Epithelial cell of esophagus (primary cell): ENCODE measurements at regions not wholly inside any gene's neighbourhood (a gene's known extent, or its start where the extent isn't known, plus 50 kb on each side); places are given as distances from the start of the nearest gene placed in this dataset.

Experiments used
- DNase-seq: peaks from one replicate; pipeline ENCODE4 v3.0.0; 2010; ENCODE audit warnings: low read depth
- H3K4me3 ChIP-seq: 2 replicates; pipeline ENCODE4 v1.5.1; 2011; ENCODE audit warnings: mild to moderate bottlenecking, low read length, control low read depth
- TF ChIP-seq, protein P1 (sequence below): IDR thresholded peaks from 2 replicates; pipeline ENCODE4 v1.5.1; 2011; ENCODE audit warnings: low read depth, mild to moderate bottlenecking, low read length, control low read depth, inconsistent platforms; ENCODE audit not compliant: insufficient read depth; ENCODE audit errors: missing control alignments

DNA sequence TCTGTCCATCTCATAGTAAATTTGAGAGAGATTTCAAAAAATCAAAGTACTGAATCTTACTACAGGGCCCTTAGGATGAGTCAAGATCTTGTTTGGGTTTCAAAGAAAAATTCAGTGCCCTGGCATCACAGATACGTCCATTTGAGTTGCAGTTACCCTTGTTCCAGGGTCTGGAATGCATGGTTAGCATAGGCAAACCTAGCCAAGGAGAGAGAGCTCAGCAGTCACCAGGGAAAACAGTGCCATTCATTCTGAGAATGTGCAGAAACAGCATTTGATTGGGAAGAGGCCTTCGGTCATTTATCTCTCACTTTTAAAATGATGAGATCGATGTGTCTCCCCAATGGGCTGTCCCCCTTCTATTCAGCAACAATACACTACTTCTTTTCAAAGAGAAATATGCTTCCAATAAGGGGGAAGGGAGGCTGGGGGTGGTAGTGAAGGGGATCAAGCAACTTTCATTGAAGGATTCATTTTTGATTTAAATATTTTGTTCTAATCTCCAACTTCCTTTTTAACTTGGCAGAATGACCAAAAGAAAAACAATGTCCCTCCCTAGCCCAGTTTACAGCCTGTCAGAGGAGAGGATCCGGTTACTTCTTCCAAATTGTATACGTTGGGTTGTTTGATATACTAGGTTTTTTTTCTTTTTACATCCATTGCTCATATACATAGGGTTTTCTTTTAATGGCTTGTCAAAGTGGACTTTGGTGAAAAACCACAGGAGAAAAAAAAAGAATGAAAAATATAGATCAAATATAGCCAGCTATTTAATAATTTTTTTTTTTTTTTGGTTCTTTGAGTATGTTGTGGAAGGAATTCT, 491.1 kb downstream of the CCDC171 start:
- no peak overlapping the region for H3K4me3 ChIP-seq
- DNase-seq: no peak
- TF ChIP-seq, protein P1, sequence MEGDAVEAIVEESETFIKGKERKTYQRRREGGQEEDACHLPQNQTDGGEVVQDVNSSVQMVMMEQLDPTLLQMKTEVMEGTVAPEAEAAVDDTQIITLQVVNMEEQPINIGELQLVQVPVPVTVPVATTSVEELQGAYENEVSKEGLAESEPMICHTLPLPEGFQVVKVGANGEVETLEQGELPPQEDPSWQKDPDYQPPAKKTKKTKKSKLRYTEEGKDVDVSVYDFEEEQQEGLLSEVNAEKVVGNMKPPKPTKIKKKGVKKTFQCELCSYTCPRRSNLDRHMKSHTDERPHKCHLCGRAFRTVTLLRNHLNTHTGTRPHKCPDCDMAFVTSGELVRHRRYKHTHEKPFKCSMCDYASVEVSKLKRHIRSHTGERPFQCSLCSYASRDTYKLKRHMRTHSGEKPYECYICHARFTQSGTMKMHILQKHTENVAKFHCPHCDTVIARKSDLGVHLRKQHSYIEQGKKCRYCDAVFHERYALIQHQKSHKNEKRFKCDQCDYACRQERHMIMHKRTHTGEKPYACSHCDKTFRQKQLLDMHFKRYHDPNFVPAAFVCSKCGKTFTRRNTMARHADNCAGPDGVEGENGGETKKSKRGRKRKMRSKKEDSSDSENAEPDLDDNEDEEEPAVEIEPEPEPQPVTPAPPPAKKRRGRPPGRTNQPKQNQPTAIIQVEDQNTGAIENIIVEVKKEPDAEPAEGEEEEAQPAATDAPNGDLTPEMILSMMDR: no peak

DNA sequence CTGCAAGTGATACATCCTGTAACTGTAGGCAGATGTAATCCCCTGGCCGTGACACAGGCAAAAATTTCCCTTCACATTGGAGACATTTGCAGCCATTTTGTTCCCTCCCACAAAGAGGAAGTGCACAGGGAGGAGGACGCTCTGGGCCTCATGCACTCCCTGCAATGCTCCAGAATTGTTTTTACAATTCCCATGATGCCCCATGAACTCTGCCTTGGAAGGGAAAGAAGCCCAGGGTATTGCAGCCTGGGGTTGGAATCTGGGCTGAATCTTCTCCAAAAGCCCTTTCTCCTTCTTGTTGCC, 491.7 kb downstream of the CCDC171 start:
- DNase-seq: no peak
- TF ChIP-seq, protein P1: no peak
- H3K4me3 ChIP-seq: no peak overlapping the region

DNA sequence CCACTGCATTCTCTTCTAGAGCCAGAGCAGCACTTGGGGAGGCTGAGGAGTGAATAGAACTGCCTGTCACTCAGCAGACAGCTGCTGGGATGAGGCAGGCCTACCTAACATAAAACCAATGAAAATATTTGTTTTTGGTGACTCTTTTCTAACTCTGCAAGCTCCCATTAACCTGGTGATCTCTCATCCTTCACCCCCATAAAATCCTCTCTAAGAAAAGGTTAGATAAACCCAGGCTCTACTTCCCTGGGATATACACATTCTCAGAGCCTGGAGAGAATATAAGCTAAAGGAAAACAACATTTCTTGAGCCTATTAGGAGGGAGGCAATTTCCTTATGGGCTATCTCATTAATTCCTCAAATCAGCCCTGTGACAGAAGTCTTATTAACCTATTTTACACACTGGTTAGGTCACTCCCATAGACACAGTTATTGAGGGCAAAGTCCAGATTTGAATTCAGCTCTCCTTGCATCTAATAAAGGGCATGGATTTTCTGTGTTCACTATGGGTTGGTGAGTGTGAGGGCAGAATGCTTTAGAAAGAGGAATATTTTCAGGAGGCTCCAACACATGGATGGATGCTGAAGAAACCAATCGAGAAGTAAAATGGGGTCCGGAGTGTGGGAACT, 492.9 kb downstream of the CCDC171 start:
- no peak overlapping the region for H3K4me3 ChIP-seq
- TF ChIP-seq, protein P1: no peak
- DNase-seq: no peak

DNA sequence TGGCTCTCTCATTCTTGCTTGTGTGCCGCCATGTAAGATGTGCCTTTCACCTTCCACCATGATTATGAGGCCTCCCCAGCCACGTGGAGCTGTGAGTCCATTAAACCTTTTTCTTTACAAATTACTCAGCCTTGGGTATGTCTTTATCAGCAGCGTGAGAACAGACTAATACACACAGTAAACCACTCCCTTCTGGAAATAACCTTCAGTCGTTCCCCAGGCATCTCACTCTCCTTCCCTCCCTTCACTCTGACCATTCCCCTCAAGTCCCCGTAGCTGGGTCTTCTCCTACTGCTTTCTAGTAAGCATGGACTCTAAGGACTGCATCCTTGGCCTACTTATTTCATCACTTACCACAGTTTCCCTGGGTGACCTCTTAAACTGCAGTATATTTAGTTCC, 493.9 kb downstream of the CCDC171 start:
- no peak for DNase-seq
- TF ChIP-seq, protein P1: no peak
- H3K4me3 ChIP-seq: no peak overlapping the region

DNA sequence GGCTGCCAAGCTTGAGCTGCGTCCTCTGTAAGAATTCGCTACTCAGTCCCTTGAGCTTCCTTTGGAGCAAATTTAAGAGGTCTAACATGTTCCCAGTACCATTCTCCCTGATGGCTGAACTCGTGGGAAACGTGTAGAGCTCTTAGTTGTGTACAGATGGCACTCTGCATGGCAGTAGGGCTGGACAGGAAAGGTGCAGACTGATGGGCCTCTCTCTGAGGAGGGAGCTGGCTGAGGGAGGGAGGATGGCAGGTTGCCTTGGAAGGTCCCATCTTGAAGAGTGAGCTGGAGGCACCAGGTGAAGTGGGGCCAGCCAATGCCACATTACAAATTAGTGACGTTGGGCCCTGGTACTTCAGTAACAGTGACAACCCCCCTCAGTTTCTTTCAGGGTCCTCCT, 495.3 kb downstream of the CCDC171 start:
- no peak overlapping the region for H3K4me3 ChIP-seq
- DNase-seq: no peak
- TF ChIP-seq, protein P1: no peak

DNA sequence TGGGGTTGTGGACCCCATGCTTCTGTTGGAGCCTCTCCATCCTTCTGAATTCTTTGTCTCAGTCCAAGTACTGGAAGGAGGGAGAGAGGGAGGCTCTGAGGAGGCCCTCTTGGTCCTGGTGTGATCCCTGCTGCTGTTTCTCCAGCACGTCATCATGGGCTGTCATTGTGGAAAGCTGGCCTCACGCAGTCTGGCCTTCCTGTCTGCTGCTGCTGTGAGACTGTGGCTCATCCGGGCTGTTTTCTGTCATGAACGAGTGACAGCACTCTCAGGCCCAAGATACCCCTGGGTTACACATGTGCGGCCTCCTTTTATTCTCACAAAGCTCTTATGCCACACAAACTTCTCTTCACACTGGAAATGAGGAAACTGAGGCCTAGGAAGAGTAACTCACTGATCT, 499.3 kb downstream of the CCDC171 start:
- H3K4me3 ChIP-seq: no peak overlapping the region
- no peak for DNase-seq
- TF ChIP-seq, protein P1: no peak
